Panc1 (cell line): ENCODE measurements at regions not wholly inside any gene's neighbourhood (a gene's known extent, or its start where the extent isn't known, plus 50 kb on each side); places are given as distances from the start of the nearest gene placed in this dataset.

Experiments
- ATAC-seq: fragments of 200-7000 bp; cut with Tn5 transposase; 2 replicates; pipeline ENCODE4 v1.9.1; 2020; ENCODE audit warnings: mild to moderate bottlenecking, moderate library complexity
- BruUV-seq: library from RNA; stranded (reverse); fragments of 400-500 nt; replicated peaks from 2 replicates; lab custom pipeline; 2021; lab: Mats Ljungman, UMichigan
- CTCF ChIA-PET: fragments of 300-600 bp; sonication (Branson Sonifier 250); formaldehyde crosslinking; loops from one replicate; lab custom pipeline; 2022; ENCODE audit warnings: antibody characterized with exemption; lab: Charles Lee
- POLR2A ChIA-PET: fragments of 300-600 bp; sonication (Branson Sonifier 250); formaldehyde crosslinking; loops from one replicate; lab custom pipeline; 2022; ENCODE audit warnings: antibody characterized with exemption; lab: Charles Lee
- DNase-seq: peaks from one replicate; pipeline ENCODE4 v3.0.0-alpha.2; 2010; ENCODE audit warnings: low read depth, low spot score
- H3K27ac ChIP-seq: 2 replicates; pipeline ENCODE4 v1.5.1; 2011; ENCODE audit warnings: mild to moderate bottlenecking, low read length, inconsistent platforms
- H3K27me3 ChIP-seq: fragments of 200-500 bp; sonication (Bioruptor generic); 2 replicates; pipeline ENCODE4 v1.6.0; 2014; ENCODE audit warnings: low read length, inconsistent platforms; ENCODE audit not compliant: control insufficient read depth, insufficient read depth
- H3K36me3 ChIP-seq: fragments of 200-500 bp; sonication (Bioruptor generic); 2 replicates; pipeline ENCODE4 v1.5.1; 2014; ENCODE audit warnings: inconsistent platforms, mild to moderate bottlenecking, low read length, moderate library complexity; ENCODE audit not compliant: control insufficient read depth, insufficient read depth
- H3K4me1 ChIP-seq: 2 replicates; pipeline ENCODE4 v1.5.1; 2011; ENCODE audit warnings: inconsistent platforms, mild to moderate bottlenecking, low read length, moderate library complexity; ENCODE audit not compliant: control insufficient read depth, insufficient read depth
- H3K4me3 ChIP-seq, 2 experiments: 2 replicates each; pipeline ENCODE4 v1.5.1; 2011 to 2012; ENCODE audit warnings: low read depth in 2 of 2, low read length in 2 of 2, mild to moderate bottlenecking in 2 of 2, inconsistent platforms in 1 of 2, moderate library complexity in 1 of 2
- H3K9me3 ChIP-seq: fragments of 200-500 bp; sonication (Bioruptor generic); 2 replicates; pipeline ENCODE4 v1.5.1; 2014; ENCODE audit warnings: low read depth, mild to moderate bottlenecking, inconsistent platforms, low read length, moderate library complexity; ENCODE audit not compliant: control insufficient read depth, insufficient read depth
- POLR2AphosphoS5 ChIP-seq: IDR thresholded peaks from 2 replicates; pipeline ENCODE4 v1.6.1; 2012; ENCODE audit warnings: mild to moderate bottlenecking, low read depth, low read length, moderate library complexity
- REST ChIP-seq, 2 experiments: IDR thresholded peaks; 2 replicates each; pipeline ENCODE4 v1.6.1; 2011 to 2012; ENCODE audit warnings: low read depth in 2 of 2, control low read depth in 1 of 2, low read length in 1 of 2, mild to moderate bottlenecking in 1 of 2, moderate library complexity in 1 of 2; ENCODE audit not compliant: insufficient read depth in 1 of 2
- SIN3A ChIP-seq: IDR thresholded peaks from 2 replicates; pipeline ENCODE4 v1.6.1; 2012; ENCODE audit warnings: low read depth, mild to moderate bottlenecking, low read length, moderate library complexity, borderline replicate concordance; ENCODE audit not compliant: insufficient read depth
- TCF7L2 ChIP-seq: IDR thresholded peaks from 2 replicates; pipeline ENCODE4 v1.6.1; 2011; ENCODE audit warnings: mild to moderate bottlenecking, low read depth, low read length, inconsistent platforms
- in situ Hi-C: cut with HindIII; loops from 2 replicates; pipeline ENCODE4 v1.10.0; 2016; ENCODE audit warnings: low sequenced_read_pairs, low pct_unique_long_range_greater_than_20kb
- intact Hi-C: fragments of 100-400 bp; cut with micrococcal nuclease; formaldehyde crosslinking; loops from one replicate; pipeline ENCODE4 v1.10.0; 2022; ENCODE audit not compliant: unreplicated experiment
- TF ChIP-seq, protein P1 (sequence below): fragments of 450-650 bp; IDR thresholded peaks from 2 replicates; pipeline ENCODE4 v1.5.1; 2017; ENCODE audit warnings: mild to moderate bottlenecking

DNA sequence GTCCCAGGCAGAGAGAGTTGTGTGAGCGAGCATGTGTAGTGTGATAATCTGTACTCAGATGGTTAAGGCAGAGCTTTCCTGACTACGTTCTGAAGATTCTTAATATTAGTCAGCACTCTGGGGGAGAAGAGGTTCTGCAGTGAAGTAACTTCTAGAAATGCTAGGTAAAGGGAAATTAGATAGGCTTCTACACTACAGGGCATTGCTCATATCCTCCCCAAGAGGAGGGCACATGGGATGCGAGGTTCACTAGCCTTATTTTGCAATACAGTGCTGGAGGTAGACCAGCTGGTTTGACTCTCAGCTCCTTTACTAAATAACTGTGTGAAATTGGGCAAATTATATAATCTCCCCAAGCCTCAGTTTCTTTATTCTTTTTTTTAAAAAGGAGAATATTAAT, 300.3 kb upstream of the PDZRN3 start:
- H3K27ac ChIP-seq = no peak overlapping the region
- intact Hi-C loops (no loop called here), in situ Hi-C loops (no loop called here)
- no peak for DNase-seq
- H3K4me1 ChIP-seq = no peaks in the 10 kb centered on the region
- no TSS peak for BruUV-seq
- H3K27me3 ChIP-seq = no peaks in the 10 kb centered on the region
- no peak overlapping the region for H3K4me3 ChIP-seq
- no peaks in the 10 kb centered on the region for H3K36me3 ChIP-seq
- POLR2A ChIA-PET = no interaction called here
- ATAC-seq = no peak
- CTCF ChIA-PET = no interaction called here
- no peaks in the 10 kb centered on the region for H3K9me3 ChIP-seq
- TF ChIP-seq POLR2AphosphoS5 (no peak), REST (IDR thresholded peaks at IDR 0.05; ENCODE audit: insufficient read depth in 1 of 2, low read depth in 2 of 2, low read length in 1 of 2) (no peak), SIN3A (no peak), TCF7L2 (no peak)
- TF ChIP-seq, protein P1, sequence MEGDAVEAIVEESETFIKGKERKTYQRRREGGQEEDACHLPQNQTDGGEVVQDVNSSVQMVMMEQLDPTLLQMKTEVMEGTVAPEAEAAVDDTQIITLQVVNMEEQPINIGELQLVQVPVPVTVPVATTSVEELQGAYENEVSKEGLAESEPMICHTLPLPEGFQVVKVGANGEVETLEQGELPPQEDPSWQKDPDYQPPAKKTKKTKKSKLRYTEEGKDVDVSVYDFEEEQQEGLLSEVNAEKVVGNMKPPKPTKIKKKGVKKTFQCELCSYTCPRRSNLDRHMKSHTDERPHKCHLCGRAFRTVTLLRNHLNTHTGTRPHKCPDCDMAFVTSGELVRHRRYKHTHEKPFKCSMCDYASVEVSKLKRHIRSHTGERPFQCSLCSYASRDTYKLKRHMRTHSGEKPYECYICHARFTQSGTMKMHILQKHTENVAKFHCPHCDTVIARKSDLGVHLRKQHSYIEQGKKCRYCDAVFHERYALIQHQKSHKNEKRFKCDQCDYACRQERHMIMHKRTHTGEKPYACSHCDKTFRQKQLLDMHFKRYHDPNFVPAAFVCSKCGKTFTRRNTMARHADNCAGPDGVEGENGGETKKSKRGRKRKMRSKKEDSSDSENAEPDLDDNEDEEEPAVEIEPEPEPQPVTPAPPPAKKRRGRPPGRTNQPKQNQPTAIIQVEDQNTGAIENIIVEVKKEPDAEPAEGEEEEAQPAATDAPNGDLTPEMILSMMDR = no peak

GRCh38 chr3:73924048-73924447, 299.3 kb upstream of the PDZRN3 start:
- H3K36me3 ChIP-seq = no peaks in the 10 kb centered on the region
- DNase-seq (no peak), ATAC-seq (no peak)
- H3K9me3 ChIP-seq = no peaks in the 10 kb centered on the region
- intact Hi-C loops = no loop called here
- no TSS peak for BruUV-seq
- in situ Hi-C loops = no loop called here
- POLR2A ChIA-PET = no interaction called here
- no peak overlapping the region for H3K4me3 ChIP-seq
- CTCF ChIA-PET = no interaction called here
- no peaks in the 10 kb centered on the region for H3K4me1 ChIP-seq
- H3K27ac ChIP-seq = no peak overlapping the region
- H3K27me3 ChIP-seq = no peaks in the 10 kb centered on the region
- TF ChIP-seq POLR2AphosphoS5 (no peak), SIN3A (no peak)

DNA sequence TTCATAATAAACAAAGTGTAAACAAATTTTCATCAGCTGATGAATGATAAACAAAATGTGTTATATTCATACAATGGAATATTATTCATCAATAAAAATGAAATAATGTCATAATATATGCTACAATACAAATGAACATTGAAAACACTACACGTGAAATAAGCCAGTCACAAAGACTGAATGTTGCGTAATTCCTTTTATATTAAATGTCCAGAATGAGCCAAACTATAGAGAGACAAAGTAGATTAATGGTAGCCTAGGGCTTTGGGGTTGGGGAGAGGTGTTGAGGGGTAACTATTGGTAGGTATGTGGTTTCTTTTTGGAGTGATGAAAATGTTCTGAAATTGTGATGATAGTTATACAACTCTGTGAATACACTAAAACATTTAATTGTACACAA, 292.9 kb upstream of the PDZRN3 start:
- no peaks in the 10 kb centered on the region for H3K27me3 ChIP-seq
- no peak for TF ChIP-seq POLR2AphosphoS5
- TF ChIP-seq, protein P1 = no peak
- TF ChIP-seq REST (IDR thresholded peaks at IDR 0.05; ENCODE audit: insufficient read depth in 1 of 2, low read depth in 2 of 2, low read length in 1 of 2) = no peak
- no peak for TF ChIP-seq TCF7L2
- no peak for TF ChIP-seq SIN3A
- no peaks in the 10 kb centered on the region for H3K9me3 ChIP-seq
- CTCF ChIA-PET = no interaction called here
- no peak for DNase-seq
- POLR2A ChIA-PET = no interaction called here
- H3K4me1 ChIP-seq = no peaks in the 10 kb centered on the region
- H3K27ac ChIP-seq = no peak overlapping the region
- no peak for ATAC-seq
- H3K4me3 ChIP-seq = no peak overlapping the region
- no TSS peak for BruUV-seq
- intact Hi-C loops (no loop called here), in situ Hi-C loops (no loop called here)
- H3K36me3 ChIP-seq = no peaks in the 10 kb centered on the region
